PC-9 (cell line): ENCODE measurements at regions not wholly inside any gene's neighbourhood (a gene's known extent, or its start where the extent isn't known, plus 50 kb on each side); places are given as distances from the start of the nearest gene placed in this dataset.

ENCODE experiments used
- BruUV-seq: library from RNA; stranded (reverse); fragments of 400-500 nt; replicated peaks from 2 replicates; lab custom pipeline; 2021; lab: Mats Ljungman, UMichigan
- CTCF ChIA-PET: fragments of 300-600 bp; sonication (Branson Sonifier 250); formaldehyde crosslinking; loops from one replicate; lab custom pipeline; 2022; ENCODE audit warnings: antibody characterized with exemption; lab: Charles Lee
- POLR2A ChIA-PET: fragments of 300-600 bp; sonication (Branson Sonifier 250); formaldehyde crosslinking; loops from one replicate; lab custom pipeline; 2022; ENCODE audit warnings: antibody characterized with exemption; ENCODE audit not compliant: unreplicated experiment; lab: Charles Lee
- DNase-seq, 2 experiments: peaks; one replicate each; pipeline versions ENCODE4 v3.0.0 to v3.0.0-alpha.2; 2015 to 2022; ENCODE audit warnings: mixed read lengths in 1 of 2
- H2AFZ ChIP-seq: fragments of 200-600 bp; sonication (generic); 2 replicates; pipeline ENCODE4 v1.8.1; 2017; ENCODE audit warnings: antibody characterized with exemption
- H3F3A ChIP-seq: fragments of 200-600 bp; sonication (generic); 2 replicates; pipeline ENCODE4 v1.8.1; 2017; ENCODE audit warnings: antibody characterized with exemption, mild to moderate bottlenecking, low read depth; ENCODE audit not compliant: insufficient read depth
- H3K27ac ChIP-seq: fragments of 200-600 bp; sonication (generic); 2 replicates; pipeline ENCODE4 v1.6.1; 2016; ENCODE audit warnings: mixed run types
- H3K27me3 ChIP-seq: fragments of 200-600 bp; sonication (generic); 2 replicates; pipeline ENCODE4 v1.6.1; 2016; ENCODE audit warnings: low read depth, mixed run types; ENCODE audit not compliant: insufficient read depth
- H3K36me3 ChIP-seq: fragments of 200-600 bp; sonication (generic); 2 replicates; pipeline ENCODE4 v1.6.1; 2016; ENCODE audit warnings: low read depth, mixed run types
- H3K4me1 ChIP-seq: fragments of 200-600 bp; sonication (generic); replicated peaks from 2 replicates; pipeline ENCODE4 v1.6.1; 2016; ENCODE audit warnings: mixed run types; ENCODE audit not compliant: insufficient read depth
- H3K4me2 ChIP-seq: fragments of 200-600 bp; sonication (generic); 2 replicates; pipeline ENCODE4 v1.6.1; 2017; ENCODE audit warnings: mixed run types
- H3K4me3 ChIP-seq: fragments of 200-600 bp; sonication (generic); 2 replicates; pipeline ENCODE4 v1.6.1; 2016; ENCODE audit warnings: mixed run types
- H3K79me2 ChIP-seq: fragments of 200-600 bp; sonication (generic); 2 replicates; pipeline ENCODE4 v1.6.1; 2017; ENCODE audit warnings: low read depth, mixed run types
- H3K9me2 ChIP-seq: fragments of 200-600 bp; sonication (generic); 2 replicates; pipeline ENCODE4 v1.8.1; 2017; ENCODE audit warnings: mild to moderate bottlenecking; ENCODE audit not compliant: insufficient read depth
- H3K9me3 ChIP-seq: fragments of 200-600 bp; sonication (generic); 2 replicates; pipeline ENCODE4 v1.8.1; 2016; ENCODE audit warnings: low read depth; ENCODE audit not compliant: insufficient read depth
- H4K20me1 ChIP-seq: fragments of 200-600 bp; sonication (generic); 2 replicates; pipeline ENCODE4 v1.8.1; 2017; ENCODE audit not compliant: insufficient read depth
- CTCF ChIP-seq: fragments of 200-600 bp; sonication (generic); conservative IDR thresholded peaks from 2 replicates; pipeline ENCODE4 v1.6.1; 2017; ENCODE audit warnings: mixed run types, antibody characterized with exemption, mild to moderate bottlenecking, moderate library complexity
- EZH2 ChIP-seq: fragments of 200-600 bp; sonication (generic); IDR thresholded peaks from 2 replicates; pipeline ENCODE4 v1.8.0; 2017; ENCODE audit warnings: antibody characterized with exemption, low read depth
- intact Hi-C: fragments of 100-400 bp; cut with micrococcal nuclease; formaldehyde crosslinking; loops from one replicate; pipeline ENCODE4 v1.10.0; 2022; ENCODE audit not compliant: unreplicated experiment

- no peak overlapping the region for H3K27ac ChIP-seq
- H3F3A ChIP-seq, result no peaks in the 10 kb centered on the region
- no peaks in the 10 kb centered on the region for H3K36me3 ChIP-seq
- POLR2A ChIA-PET, result no interaction called here
- H3K4me1 ChIP-seq, result no peaks in the 10 kb centered on the region
- no peaks in the 10 kb centered on the region for H3K79me2 ChIP-seq
- no peaks in the 10 kb centered on the region for H3K9me3 ChIP-seq
- no peaks in the 10 kb centered on the region for H3K27me3 ChIP-seq
- no peak for DNase-seq
- H3K4me3 ChIP-seq, result no peak overlapping the region
- no peak overlapping the region for H3K4me2 ChIP-seq
- H3K9me2 ChIP-seq, result no peaks in the 10 kb centered on the region
- intact Hi-C loops, result no loop called here
- CTCF ChIA-PET, result no interaction called here
- no peaks in the 10 kb centered on the region for H4K20me1 ChIP-seq
- TF ChIP-seq CTCF (no peak), EZH2 (no peak)
- H2AFZ ChIP-seq, result no peak overlapping the region
- BruUV-seq, result no TSS peak
These were observed 171.9 kb downstream of the MAGEB5 start for GRCh38 chrX:26387906-26388305.

GRCh38 chrX:26376037-26376708 is 160.2 kb downstream of the MAGEB5 start:
- Histone ChIP-seq H3F3A (no peaks in the 10 kb centered on the region), H3K36me3 (no peaks in the 10 kb centered on the region), H2AFZ (no peak overlapping the region), H3K4me1 (no peaks in the 10 kb centered on the region), H3K27ac (no peak overlapping the region), H3K79me2 (no peaks in the 10 kb centered on the region), H3K9me3 (no peaks in the 10 kb centered on the region), H3K4me2 (no peak overlapping the region), H4K20me1 (no peaks in the 10 kb centered on the region), H3K27me3 (no peaks in the 10 kb centered on the region), H3K9me2 (no peaks in the 10 kb centered on the region), H3K4me3 (no peak overlapping the region)
- no TSS peak for BruUV-seq
- TF ChIP-seq EZH2 (no peak), CTCF (no peak)
- POLR2A ChIA-PET, result no interaction called here
- intact Hi-C loops, result no loop called here
- CTCF ChIA-PET, result no interaction called here
- DNase-seq, result no peak

GRCh38 chrX:26375346-26375745 is 159.4 kb downstream of the MAGEB5 start:
- Histone ChIP-seq H3K79me2 (no peaks in the 10 kb centered on the region), H3K27ac (no peak overlapping the region), H3K9me3 (no peaks in the 10 kb centered on the region), H3K27me3 (no peaks in the 10 kb centered on the region), H3K4me3 (no peak overlapping the region), H3K9me2 (no peaks in the 10 kb centered on the region), H3F3A (no peaks in the 10 kb centered on the region), H2AFZ (no peak overlapping the region), H3K4me2 (no peak overlapping the region), H3K36me3 (no peaks in the 10 kb centered on the region), H4K20me1 (no peaks in the 10 kb centered on the region), H3K4me1 (no peaks in the 10 kb centered on the region)
- POLR2A ChIA-PET, result no interaction called here
- TF ChIP-seq CTCF (no peak), EZH2 (no peak)
- CTCF ChIA-PET, result no interaction called here
- intact Hi-C loops, result no loop called here
- no peak for DNase-seq
- BruUV-seq, result no TSS peak
